Esophagus muscularis mucosa (tissue), 4 donors: ENCODE measurements at regions not wholly inside any gene's neighbourhood (a gene's known extent, or its start where the extent isn't known, plus 50 kb on each side); places are given as distances from the start of the nearest gene placed in this dataset.

Source experiments
- DNase-seq: peaks from one replicate; pipeline ENCODE4 v3.0.0-alpha.2; 2017; ENCODE audit errors: extremely low spot score
- H3K27ac ChIP-seq, 4 donors: fragments of 200-600 bp; sonication (generic); replicated peaks in 1 of 4; 1 replicate in 3 of 4; 2 replicates in 1 of 4; pipeline ENCODE4 v1.5.1; 2016 to 2019; ENCODE audit warnings: mild to moderate bottlenecking in 1 of 4
- H3K27me3 ChIP-seq, 4 donors: fragments of 200-600 bp; sonication (generic); one replicate each; pipeline versions ENCODE4 v1.5.1 to v1.6.0; 2016 to 2019
- H3K36me3 ChIP-seq, 4 donors: fragments of 200-600 bp; sonication (generic); one replicate each; pipeline ENCODE4 v1.5.1; 2016 to 2019
- H3K4me1 ChIP-seq, 4 donors: fragments of 200-600 bp; sonication (generic); one replicate each; pipeline ENCODE4 v1.5.1; 2016 to 2019
- H3K4me3 ChIP-seq, 4 donors: fragments of 200-600 bp; sonication (generic); 1 replicate in 2 of 4; 2 replicates in 2 of 4; pipeline ENCODE4 v1.5.1; 2016 to 2019; ENCODE audit warnings: mild to moderate bottlenecking in 4 of 4, moderate library complexity in 1 of 4
- H3K9me3 ChIP-seq, 4 donors: fragments of 200-600 bp; sonication (generic); 1 replicate in 3 of 4; 2 replicates in 1 of 4; pipeline ENCODE4 v1.5.1; 2016 to 2019
- EP300 ChIP-seq: sonication (generic); formaldehyde crosslinking; IDR thresholded peaks from one replicate; pipeline ENCODE4 v1.6.1; 2017; ENCODE audit warnings: antibody characterized with exemption
- POLR2A ChIP-seq: fragments of 450-650 bp; IDR thresholded peaks from one replicate; pipeline ENCODE4 v1.6.1; 2017; ENCODE audit warnings: antibody characterized with exemption, moderate library complexity, mild to moderate bottlenecking, low read depth
- POLR2AphosphoS5 ChIP-seq, 2 donors: sonication (generic); formaldehyde crosslinking; IDR thresholded peaks; one replicate each; pipeline ENCODE4 v1.6.1; 2017; ENCODE audit warnings: antibody characterized with exemption in 2 of 2
- WGBS: methylation state at CpG from one replicate; pipeline ENCODE4 v1.1.5; 2018; 5-methylcytosine and 5-hydroxymethylcytosine counted together
- intact Hi-C: fragments of 100-400 bp; cut with DNase I; formaldehyde crosslinking; loops from one replicate; pipeline ENCODE4 v1.15.1; 2023
- TF ChIP-seq, protein P1 (sequence below), 3 experiments: fragments of 200-600 bp in 2 of 3; fragments of 450-650 bp in 1 of 3; sonication (generic) in 2 of 3; IDR thresholded peaks; one replicate each; pipeline ENCODE4 v1.5.1; 2017 to 2019; ENCODE audit warnings: antibody characterized with exemption in 3 of 3, mild to moderate bottlenecking in 2 of 3, moderate library complexity in 1 of 3

DNA sequence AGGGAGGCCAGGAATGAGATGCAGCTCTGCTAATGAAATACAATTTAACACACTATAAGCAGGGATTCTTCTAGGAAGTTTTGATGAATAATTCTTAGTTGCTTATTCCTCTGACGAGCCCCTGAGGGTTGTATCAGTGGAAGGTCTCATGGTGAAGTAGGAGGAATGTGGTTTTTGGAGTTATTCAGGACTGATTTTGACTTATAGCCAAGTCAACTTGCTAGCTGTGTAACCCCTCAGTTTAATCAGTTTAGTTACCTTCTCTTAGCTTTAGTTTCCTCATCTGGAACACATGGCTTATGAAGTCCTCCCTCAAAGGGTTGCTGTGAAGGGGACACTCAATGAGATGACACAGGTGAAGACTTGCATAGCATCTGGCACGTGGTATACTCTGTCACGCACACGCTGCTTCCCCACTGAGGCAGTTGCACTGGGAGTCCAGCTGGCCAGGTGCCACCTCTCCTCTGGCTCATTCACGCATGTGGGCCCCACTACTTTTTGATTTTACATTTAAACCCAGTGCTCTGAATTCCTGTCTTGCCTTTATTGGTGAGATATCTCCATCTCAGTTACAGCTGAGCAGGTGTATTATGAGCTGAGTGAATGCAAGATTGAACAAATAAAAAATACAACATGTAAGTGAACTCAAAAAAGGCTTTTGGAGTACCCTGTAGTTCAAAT is 415.0 kb downstream of the ARHGEF28 start:
- Histone ChIP-seq H3K36me3 (no peaks in the 10 kb centered on the region), H3K4me1 (peaks cover 0 to under 1% (median 0%) of the 10 kb centered on the region in 4 donors), H3K27me3 (no peaks in the 10 kb centered on the region), H3K4me3 (no peak overlapping the region), H3K9me3 (no peaks in the 10 kb centered on the region), H3K27ac (no peak overlapping the region)
- TF ChIP-seq EP300 (no peak), POLR2A (no peak), POLR2AphosphoS5 (IDR thresholded peaks at IDR 0.05) (no peak)
- TF ChIP-seq, protein P1, sequence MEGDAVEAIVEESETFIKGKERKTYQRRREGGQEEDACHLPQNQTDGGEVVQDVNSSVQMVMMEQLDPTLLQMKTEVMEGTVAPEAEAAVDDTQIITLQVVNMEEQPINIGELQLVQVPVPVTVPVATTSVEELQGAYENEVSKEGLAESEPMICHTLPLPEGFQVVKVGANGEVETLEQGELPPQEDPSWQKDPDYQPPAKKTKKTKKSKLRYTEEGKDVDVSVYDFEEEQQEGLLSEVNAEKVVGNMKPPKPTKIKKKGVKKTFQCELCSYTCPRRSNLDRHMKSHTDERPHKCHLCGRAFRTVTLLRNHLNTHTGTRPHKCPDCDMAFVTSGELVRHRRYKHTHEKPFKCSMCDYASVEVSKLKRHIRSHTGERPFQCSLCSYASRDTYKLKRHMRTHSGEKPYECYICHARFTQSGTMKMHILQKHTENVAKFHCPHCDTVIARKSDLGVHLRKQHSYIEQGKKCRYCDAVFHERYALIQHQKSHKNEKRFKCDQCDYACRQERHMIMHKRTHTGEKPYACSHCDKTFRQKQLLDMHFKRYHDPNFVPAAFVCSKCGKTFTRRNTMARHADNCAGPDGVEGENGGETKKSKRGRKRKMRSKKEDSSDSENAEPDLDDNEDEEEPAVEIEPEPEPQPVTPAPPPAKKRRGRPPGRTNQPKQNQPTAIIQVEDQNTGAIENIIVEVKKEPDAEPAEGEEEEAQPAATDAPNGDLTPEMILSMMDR (IDR thresholded peaks at IDR 0.05): no peak
- WGBS: 90% methylated on average over 5 of the region's 5 CpGs
- intact Hi-C loops: no loop called here
- DNase-seq: no peak

DNA sequence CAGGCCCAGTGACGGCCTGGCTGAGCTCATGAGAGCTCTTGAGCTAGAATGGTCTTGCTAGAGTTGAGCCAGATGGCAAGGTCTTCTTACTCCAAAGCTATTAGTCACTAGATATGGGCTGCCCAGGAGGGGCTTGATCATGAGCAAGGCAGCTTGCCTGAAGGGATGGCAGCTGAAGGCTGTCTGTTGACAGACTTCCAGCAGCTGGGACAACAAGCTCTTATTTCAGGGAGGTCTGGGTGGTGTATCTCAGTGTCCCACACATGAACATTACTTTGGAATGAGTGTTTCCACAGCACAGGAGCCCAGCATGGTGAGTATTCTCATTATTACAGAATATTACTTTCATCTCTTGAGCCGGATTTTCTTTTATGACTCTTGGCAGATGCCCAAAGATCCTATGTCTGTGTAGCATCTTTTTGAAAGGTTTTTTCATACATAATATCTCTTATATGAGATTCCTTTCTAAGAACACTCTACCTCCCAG is 414.1 kb downstream of the ARHGEF28 start:
- H3K9me3 ChIP-seq: no peaks in the 10 kb centered on the region
- TF ChIP-seq POLR2AphosphoS5 (IDR thresholded peaks at IDR 0.05): no peak
- TF ChIP-seq, protein P1 (IDR thresholded peaks at IDR 0.05): no peak
- TF ChIP-seq EP300: no peak
- TF ChIP-seq POLR2A: no peak
- no peak for DNase-seq
- no peak overlapping the region for H3K4me3 ChIP-seq
- H3K27ac ChIP-seq: no peak overlapping the region
- H3K4me1 ChIP-seq: peaks cover 0 to 8% (median 8%) of the 10 kb centered on the region in 4 donors
- no peaks in the 10 kb centered on the region for H3K36me3 ChIP-seq
- 58% methylated on average over 2 of the region's 2 CpGs for WGBS
- intact Hi-C loops: no loop called here
- no peaks in the 10 kb centered on the region for H3K27me3 ChIP-seq

DNA sequence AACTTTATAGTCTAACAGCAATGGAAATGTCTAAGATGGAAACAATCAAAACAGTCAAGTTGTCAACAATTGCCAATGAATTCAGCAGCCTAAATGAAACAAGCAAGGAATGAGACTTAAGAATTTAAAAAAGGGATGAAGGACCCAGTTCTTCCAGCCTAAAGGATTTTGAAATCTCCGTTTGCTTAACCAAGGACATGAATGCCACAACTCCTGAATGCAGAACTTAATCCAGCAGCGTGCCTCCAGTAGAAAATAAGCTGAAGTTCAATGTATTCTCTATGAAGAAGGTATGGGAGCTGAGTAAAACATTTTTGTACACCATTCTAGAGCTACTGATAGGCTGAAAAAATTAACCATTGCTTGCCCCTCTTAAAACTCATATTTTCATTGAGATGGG is 411.3 kb downstream of the ARHGEF28 start:
- H3K4me1 ChIP-seq: peaks cover 0 to 14% (median 13%) of the 10 kb centered on the region in 4 donors
- no peaks in the 10 kb centered on the region for H3K27me3 ChIP-seq
- WGBS: 92% methylated on average over 2 of the region's 2 CpGs
- intact Hi-C loops: no loop called here
- DNase-seq: no peak
- no peak overlapping the region for H3K27ac ChIP-seq
- H3K36me3 ChIP-seq: no peaks in the 10 kb centered on the region
- no peaks in the 10 kb centered on the region for H3K9me3 ChIP-seq
- H3K4me3 ChIP-seq: no peak overlapping the region
- TF ChIP-seq EP300 (no peak), POLR2A (no peak), POLR2AphosphoS5 (IDR thresholded peaks at IDR 0.05) (no peak)
- TF ChIP-seq, protein P1 (IDR thresholded peaks at IDR 0.05): no peak

- Histone ChIP-seq H3K9me3 (no peaks in the 10 kb centered on the region), H3K27me3 (no peaks in the 10 kb centered on the region), H3K36me3 (no peaks in the 10 kb centered on the region), H3K4me1 (peaks cover 0 to 14% (median 13%) of the 10 kb centered on the region in 4 donors), H3K4me3 (no peak overlapping the region), H3K27ac (no peak overlapping the region)
- WGBS: 55% methylated on average over 6 of the region's 6 CpGs
- peak; percentile 16 to 32 for TF ChIP-seq POLR2AphosphoS5 (IDR thresholded peaks at IDR 0.05)
- no peak for TF ChIP-seq EP300
- TF ChIP-seq, protein P1 (IDR thresholded peaks at IDR 0.05): peak; percentile 32 to 48 (median 38)
- no peak for TF ChIP-seq POLR2A
- intact Hi-C loops: loop anchor here (2.0 kb wide), 1 partner anchor 607 kb away; no protein-coding TSS in a partner anchor
- DNase-seq: no peak
These were observed 409.5 kb downstream of the ARHGEF28 start for GRCh38 chr5:74035521-74035937.
